T-helper 1 cell (primary cell): ENCODE measurements at regions not wholly inside any gene's neighbourhood (a gene's known extent, or its start where the extent isn't known, plus 50 kb on each side); places are given as distances from the start of the nearest gene placed in this dataset.

Experiments used
- DNase-seq, 5 donors: peaks; one replicate each; pipeline ENCODE4 v3.0.0-alpha.2; 2012 to 2020

- DNase-seq, result no peak
Observed at GRCh38 chr12:98067795-98068194, 447.6 kb upstream of the TMPO start.

- DNase-seq, result no peak
Observed at GRCh38 chr12:98073610-98074009, 441.8 kb upstream of the TMPO start.

- no peak for DNase-seq
Observed at GRCh38 chr12:98074286-98074685, 441.1 kb upstream of the TMPO start.

GRCh38 chr12:98084391-98084790 lies 431.0 kb upstream of the TMPO start:
- DNase-seq, result no peak

GRCh38 chr12:98085046-98085755 lies 430.2 kb upstream of the TMPO start:
- no peak for DNase-seq

- no peak for DNase-seq
Observed at GRCh38 chr12:98090731-98091130, 424.7 kb upstream of the TMPO start.

GRCh38 chr12:98096436-98096835 lies 419.0 kb upstream of the TMPO start:
- DNase-seq, result no peak

- no peak for DNase-seq
Observed at GRCh38 chr12:98106031-98106683, 409.2 kb upstream of the TMPO start.

- no peak for DNase-seq
Observed at GRCh38 chr12:98109266-98109665, 406.1 kb upstream of the TMPO start.

GRCh38 chr12:98110536-98110935 lies 404.9 kb upstream of the TMPO start:
- DNase-seq, result no peak

- DNase-seq, result no peak
Observed at GRCh38 chr12:98113548-98113947, 401.8 kb upstream of the TMPO start.

- no peak for DNase-seq
Observed at GRCh38 chr12:98121963-98122362, 393.4 kb upstream of the TMPO start.

- DNase-seq, result no peak
Observed at GRCh38 chr12:98123021-98123461, 392.3 kb upstream of the TMPO start.

GRCh38 chr12:98126637-98127335 lies 388.6 kb upstream of the TMPO start:
- DNase-seq, result no peak

- DNase-seq, result no peak
Observed at GRCh38 chr12:98127336-98127679, 388.1 kb upstream of the TMPO start.

GRCh38 chr12:98127854-98128253 lies 387.5 kb upstream of the TMPO start:
- no peak for DNase-seq

- no peak for DNase-seq
Observed at GRCh38 chr12:98136544-98136943, 378.8 kb upstream of the TMPO start.

- no peak for DNase-seq
Observed at GRCh38 chr12:98137278-98137677, 378.1 kb upstream of the TMPO start.

- no peak for DNase-seq
Observed at GRCh38 chr12:98144953-98145352, 370.4 kb upstream of the TMPO start.

- no peak for DNase-seq
Observed at GRCh38 chr12:98146043-98146442, 369.3 kb upstream of the TMPO start.

GRCh38 chr12:98146487-98146886 lies 368.9 kb upstream of the TMPO start:
- DNase-seq, result no peak

GRCh38 chr12:98149270-98149669 lies 366.1 kb upstream of the TMPO start:
- DNase-seq, result peak in 1 of 5 donors; percentile 23

GRCh38 chr12:98149691-98150210 lies 365.6 kb upstream of the TMPO start:
- DNase-seq, result no peak

- no peak for DNase-seq
Observed at GRCh38 chr12:98151105-98151590, 364.2 kb upstream of the TMPO start.
